Spleen (tissue), 11 donors: ENCODE measurements at regions not wholly inside any gene's neighbourhood (a gene's known extent, or its start where the extent isn't known, plus 50 kb on each side); places are given as distances from the start of the nearest gene placed in this dataset.

Experiments
- DNase-seq: peaks from one replicate; pipeline ENCODE4 v3.0.0-alpha.2; 2020
- H3K27ac ChIP-seq, 8 donors: fragments of 200-600 bp; sonication (generic) in 7 of 8; 1 replicate in 4 of 8; 2 replicates in 4 of 8; pipeline versions ENCODE4 v1.5.0 to v1.8.0; 2016 to 2021; ENCODE audit warnings: inconsistent platforms in 4 of 8, mild to moderate bottlenecking in 4 of 8, moderate library complexity in 1 of 8
- H3K27me3 ChIP-seq, 7 donors: fragments of 200-600 bp; sonication (generic) in 6 of 7; replicated peaks in 1 of 7; 1 replicate in 4 of 7; 2 replicates in 3 of 7; pipeline versions ENCODE4 v1.5.0 to v1.8.0; 2016 to 2021; ENCODE audit warnings: inconsistent platforms in 3 of 7, mild to moderate bottlenecking in 1 of 7
- H3K36me3 ChIP-seq, 6 donors: fragments of 200-600 bp; sonication (generic) in 5 of 6; 1 replicate in 4 of 6; 2 replicates in 2 of 6; pipeline versions ENCODE4 v1.5.0 to v1.8.0; 2016 to 2021; ENCODE audit warnings: inconsistent platforms in 2 of 6
- H3K4me1 ChIP-seq, 6 donors: fragments of 200-600 bp; sonication (generic) in 5 of 6; 1 replicate in 3 of 6; 2 replicates in 3 of 6; pipeline versions ENCODE4 v1.5.0 to v1.8.0; 2016 to 2021; ENCODE audit warnings: inconsistent platforms in 3 of 6
- H3K4me3 ChIP-seq, 8 donors: fragments of 200-600 bp; sonication (generic) in 7 of 8; 1 replicate in 4 of 8; 2 replicates in 4 of 8; pipeline versions ENCODE4 v1.5.0 to v1.8.0; 2016 to 2021; ENCODE audit warnings: inconsistent platforms in 4 of 8, mild to moderate bottlenecking in 4 of 8, moderate library complexity in 2 of 8
- H3K9me3 ChIP-seq, 8 donors: fragments of 200-600 bp; sonication (generic) in 7 of 8; 1 replicate in 4 of 8; 2 replicates in 4 of 8; pipeline versions ENCODE4 v1.5.0 to v1.8.0; 2016 to 2021; ENCODE audit warnings: inconsistent platforms in 4 of 8
- CTCF ChIP-seq, 11 experiments: fragments of 200-600 bp in 7 of 11; fragments of 450-650 bp in 4 of 11; sonication (generic) in 4 of 11; IDR thresholded peaks in 8 of 11; conservative IDR thresholded peaks in 3 of 11; 1 replicate in 7 of 11; 2 replicates in 4 of 11; pipeline versions ENCODE4 v1.4.0 to v1.8.0; 2016 to 2021; ENCODE audit warnings: antibody characterized with exemption in 11 of 11, inconsistent platforms in 4 of 11, mild to moderate bottlenecking in 1 of 11
- POLR2A ChIP-seq, 3 donors: fragments of 450-650 bp; IDR thresholded peaks; one replicate each; pipeline ENCODE4 v1.5.1; 2017; ENCODE audit warnings: antibody characterized with exemption in 3 of 3, mild to moderate bottlenecking in 1 of 3
- POLR2AphosphoS5 ChIP-seq, 3 donors: sonication (generic); formaldehyde crosslinking; IDR thresholded peaks; one replicate each; pipeline ENCODE4 v1.5.1; 2017; ENCODE audit warnings: antibody characterized with exemption in 3 of 3
- WGBS, 5 donors: extraction: QIAGEN DNeasy Blood & Tissue Kit in 3 of 5; methylation state at CpG; one replicate each; pipeline versions ENCODE4 v1.1.5 to v1.1.7; 2013 to 2018; 5-methylcytosine and 5-hydroxymethylcytosine counted together
- intact Hi-C: fragments of 100-400 bp; cut with DNase I; formaldehyde crosslinking; loops from one replicate; pipeline ENCODE4 v1.15.0; 2023; ENCODE audit warnings: low total_unique reads
- donor health status: healthy with polysubstance abuse.
- donor health status: DM: no; HTN: no; CAD: no; lungs with moderate emphysema.
- donor health status: DM: no; HTN: no; CAD: no.
- donor health status: Bipolar disorder and iron deficiency.
- donor health status: healthy.
- donor health status: DM: no; HTN: no; CAD: no.
- donor health status: DM: yes; HTN: yes; CAD: no.

GRCh38 chr5:170169996-170170395, 62.8 kb upstream of the C5orf58 start:
- H3K4me3 ChIP-seq = no peak overlapping the region
- no peak overlapping the region for H3K27ac ChIP-seq
- no peak for DNase-seq
- TF ChIP-seq POLR2A (IDR thresholded peaks at IDR 0.05) = no peak
- TF ChIP-seq CTCF (IDR thresholded peaks at IDR 0.05 in 8 of 11, conservative IDR thresholded peaks at IDR 0.05 in 3 of 11) = no peak
- TF ChIP-seq POLR2AphosphoS5 (IDR thresholded peaks at IDR 0.05) = no peak
- no peaks in the 10 kb centered on the region for H3K9me3 ChIP-seq
- intact Hi-C loops = no loop called here
- H3K27me3 ChIP-seq = peaks cover 0 to 15% (median 0%) of the 10 kb centered on the region in 7 donors
- no peaks in the 10 kb centered on the region for H3K36me3 ChIP-seq
- peaks cover 0 to 14% (median 1%) of the 10 kb centered on the region in 6 donors for H3K4me1 ChIP-seq
- WGBS, 5 donors = 56 to 88% (median 83%) methylated on average over 4 of the region's 4 CpGs

DNA sequence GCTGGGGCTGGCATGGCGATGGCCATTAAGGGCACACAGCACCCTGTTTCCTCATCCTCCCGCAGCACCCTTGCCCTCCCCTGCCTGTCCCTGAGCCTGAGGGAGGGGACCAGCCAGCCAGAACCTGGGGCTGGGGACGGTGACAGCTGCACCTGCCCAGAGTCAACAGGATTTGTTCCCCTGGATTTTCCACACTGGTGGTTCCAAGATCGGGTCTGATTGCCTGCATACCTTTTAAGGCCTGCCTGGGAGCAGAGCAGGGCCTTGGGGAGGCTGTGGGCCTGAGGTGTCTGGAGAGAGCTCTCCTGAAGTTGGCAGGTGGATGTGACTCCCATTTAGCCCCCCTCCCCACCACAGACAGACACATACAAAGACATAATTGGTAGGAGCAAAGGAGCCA, 61.0 kb upstream of the C5orf58 start:
- TF ChIP-seq POLR2AphosphoS5 (IDR thresholded peaks at IDR 0.05) (no peak), CTCF (IDR thresholded peaks at IDR 0.05 in 8 of 11, conservative IDR thresholded peaks at IDR 0.05 in 3 of 11) (no peak)
- peaks cover 0 to 8% (median 0%) of the 10 kb centered on the region in 7 donors for H3K27me3 ChIP-seq
- no peak overlapping the region for H3K4me3 ChIP-seq
- peaks cover 0 to 14% (median 1%) of the 10 kb centered on the region in 6 donors for H3K4me1 ChIP-seq
- no peak for DNase-seq
- intact Hi-C loops = no loop called here
- H3K27ac ChIP-seq = no peak overlapping the region
- H3K36me3 ChIP-seq = no peaks in the 10 kb centered on the region
- H3K9me3 ChIP-seq = no peaks in the 10 kb centered on the region
- WGBS, 5 donors = 49 to 97% (median 85%) methylated on average over 2 to 4 of the region's 4 CpGs

DNA sequence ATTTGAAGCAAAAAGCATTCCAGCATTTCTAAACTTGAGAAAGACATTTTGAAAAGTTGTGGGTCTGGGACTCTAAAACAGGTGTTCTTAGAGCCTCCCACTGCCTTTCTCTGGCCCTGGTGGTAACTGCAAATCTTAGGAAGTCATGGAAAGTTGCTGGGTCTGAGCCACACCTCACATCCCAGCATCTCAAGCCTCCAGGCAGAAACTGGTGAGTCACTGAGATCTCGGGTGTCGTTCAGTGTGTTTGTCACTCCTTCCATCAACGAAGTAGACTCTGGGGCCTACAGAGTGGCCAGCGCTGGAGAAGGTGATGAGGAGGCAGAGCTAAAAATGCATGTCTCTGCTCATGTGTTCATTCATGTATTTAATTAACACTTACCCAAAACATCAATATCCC, 59.6 kb upstream of the C5orf58 start:
- H3K36me3 ChIP-seq = no peaks in the 10 kb centered on the region
- 84 to 94% (median 90%) methylated on average over 4 of the region's 4 CpGs for WGBS, 5 donors
- H3K27me3 ChIP-seq = no peaks in the 10 kb centered on the region
- DNase-seq = no peak
- intact Hi-C loops = no loop called here
- H3K9me3 ChIP-seq = no peaks in the 10 kb centered on the region
- no peak overlapping the region for H3K27ac ChIP-seq
- TF ChIP-seq POLR2A (IDR thresholded peaks at IDR 0.05) (no peak), CTCF (IDR thresholded peaks at IDR 0.05 in 8 of 11, conservative IDR thresholded peaks at IDR 0.05 in 3 of 11) (no peak), POLR2AphosphoS5 (IDR thresholded peaks at IDR 0.05) (no peak)
- H3K4me1 ChIP-seq = peaks cover 0 to 7% (median 0%) of the 10 kb centered on the region in 6 donors
- no peak overlapping the region for H3K4me3 ChIP-seq

DNA sequence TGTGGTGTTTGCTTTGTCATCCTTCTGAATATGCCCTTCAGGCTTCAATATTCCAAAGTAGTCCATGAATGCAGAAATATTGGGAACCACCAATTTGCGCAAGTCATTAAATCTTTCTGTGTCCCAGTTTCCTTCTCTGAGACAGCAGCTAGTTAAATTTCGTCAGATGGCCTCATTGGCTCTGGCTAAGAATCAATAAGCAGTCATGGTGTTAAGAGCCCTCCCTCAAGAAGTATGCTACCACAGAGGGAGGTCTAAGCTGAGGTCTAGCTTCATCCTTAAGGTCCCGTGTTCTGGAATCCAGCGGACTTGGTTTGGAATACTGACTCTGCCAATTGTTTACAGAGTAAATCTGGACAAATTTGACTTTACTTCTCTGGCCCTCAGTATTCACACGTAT, 59.1 kb upstream of the C5orf58 start:
- no peaks in the 10 kb centered on the region for H3K36me3 ChIP-seq
- H3K4me1 ChIP-seq = peaks cover 0 to 2% (median 0%) of the 10 kb centered on the region in 6 donors
- H3K27me3 ChIP-seq = no peaks in the 10 kb centered on the region
- H3K4me3 ChIP-seq = no peak overlapping the region
- no peak overlapping the region for H3K27ac ChIP-seq
- 63 to 85% (median 83%) methylated on average over 5 of the region's 5 CpGs for WGBS, 5 donors
- TF ChIP-seq POLR2A (IDR thresholded peaks at IDR 0.05) (no peak), POLR2AphosphoS5 (IDR thresholded peaks at IDR 0.05) (no peak), CTCF (IDR thresholded peaks at IDR 0.05 in 8 of 11, conservative IDR thresholded peaks at IDR 0.05 in 3 of 11) (no peak)
- H3K9me3 ChIP-seq = no peaks in the 10 kb centered on the region
- no peak for DNase-seq
- intact Hi-C loops = no loop called here
